Urinary bladder (tissue), 3 donors: ENCODE measurements at regions not wholly inside any gene's neighbourhood (a gene's known extent, or its start where the extent isn't known, plus 50 kb on each side); places are given as distances from the start of the nearest gene placed in this dataset.

Experiments used
- DNase-seq: peaks from one replicate; pipeline ENCODE4 v3.0.0-alpha.2; 2015; ENCODE audit errors: extremely low spot score
- H3K27ac ChIP-seq: one replicate; pipeline ENCODE4 v1.5.1; 2013; ENCODE audit warnings: low read depth, mild to moderate bottlenecking, moderate library complexity
- H3K36me3 ChIP-seq: one replicate; pipeline ENCODE4 v1.6.1; 2013; ENCODE audit warnings: mild to moderate bottlenecking, moderate library complexity; ENCODE audit not compliant: insufficient read depth
- H3K4me1 ChIP-seq: one replicate; pipeline ENCODE4 v1.6.1; 2013; ENCODE audit warnings: mild to moderate bottlenecking, moderate library complexity; ENCODE audit not compliant: insufficient read depth
- H3K4me3 ChIP-seq: one replicate; pipeline ENCODE4 v1.5.1; 2013; ENCODE audit warnings: low read depth, low read length
- WGBS: extraction: QIAGEN DNeasy Blood & Tissue Kit; methylation state at CpG from one replicate; pipeline ENCODE4 v1.1.7; 2013; 5-methylcytosine and 5-hydroxymethylcytosine counted together
- donor health status: healthy with polysubstance abuse.
- donor health status: healthy.

- H3K4me1 ChIP-seq = no peaks in the 10 kb centered on the region
- 66% methylated on average over 4 of the region's 4 CpGs for WGBS
Observed at GRCh38 chr3:104519068-104519467, 847.6 kb upstream of the ALCAM start.

GRCh38 chr3:104519468-104520227, 847.1 kb upstream of the ALCAM start:
- no peak overlapping the region for H3K4me3 ChIP-seq
- no peak overlapping the region for H3K27ac ChIP-seq
- WGBS = 31% methylated on average over 4 of the region's 4 CpGs
- no peak for DNase-seq
- no peaks in the 10 kb centered on the region for H3K36me3 ChIP-seq
- H3K4me1 ChIP-seq = no peaks in the 10 kb centered on the region

More at GRCh38 chr3:104519068-104519467, 847.6 kb upstream of the ALCAM start:
- Histone ChIP-seq H3K4me3 (no peak overlapping the region), H3K36me3 (no peaks in the 10 kb centered on the region), H3K27ac (no peak overlapping the region)
- no peak for DNase-seq

GRCh38 chr3:104520228-104520655, 846.5 kb upstream of the ALCAM start:
- 69% methylated on average over 3 of the region's 3 CpGs for whole genome bisulfite sequencing
- DNase-seq = no peak
- Histone ChIP-seq H3K27ac (no peak overlapping the region), H3K4me1 (no peaks in the 10 kb centered on the region), H3K36me3 (no peaks in the 10 kb centered on the region), H3K4me3 (no peak overlapping the region)

DNA sequence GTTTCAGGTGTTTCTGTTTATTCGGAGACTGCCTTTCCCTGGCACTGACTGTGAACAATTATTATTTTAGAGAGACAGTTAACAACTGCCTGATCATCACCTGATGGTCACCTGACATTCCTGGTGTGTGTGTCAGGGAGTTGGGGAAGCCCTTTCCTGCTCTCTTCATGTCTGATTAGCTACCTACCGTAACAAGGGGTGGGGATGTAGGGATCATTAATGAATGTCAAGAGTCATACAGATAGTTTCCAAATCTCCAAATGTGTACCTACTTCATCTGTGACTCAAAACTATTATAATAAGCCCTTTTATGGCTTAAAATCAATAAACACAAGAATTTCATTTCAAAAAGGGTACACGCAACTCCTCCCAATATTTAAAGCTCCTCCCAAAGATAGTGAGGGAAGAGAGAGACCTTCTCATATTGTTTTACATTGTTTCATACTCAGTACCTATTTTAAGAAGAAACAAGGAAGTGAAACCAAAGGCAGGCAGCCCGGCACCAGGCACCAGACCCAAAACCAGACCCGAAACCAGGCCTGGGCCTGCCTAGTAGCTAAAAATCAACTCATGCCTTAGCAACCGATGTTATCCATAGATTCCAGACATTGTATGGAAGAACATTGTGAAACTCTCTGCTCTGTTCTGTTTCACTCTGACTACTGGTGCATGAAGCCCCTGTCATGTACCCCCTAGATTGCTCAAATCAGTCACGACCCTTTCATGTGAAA, 844.9 kb upstream of the ALCAM start:
- H3K4me1 ChIP-seq = no peaks in the 10 kb centered on the region
- no peaks in the 10 kb centered on the region for H3K36me3 ChIP-seq
- 78% methylated on average over 7 of the region's 7 CpGs for WGBS
- DNase-seq = no peak
- no peak overlapping the region for H3K27ac ChIP-seq
- no peak overlapping the region for H3K4me3 ChIP-seq

GRCh38 chr3:104523136-104523535, 843.6 kb upstream of the ALCAM start:
- 74% methylated on average over 6 of the region's 6 CpGs for WGBS
- Histone ChIP-seq H3K4me1 (no peaks in the 10 kb centered on the region), H3K36me3 (no peaks in the 10 kb centered on the region), H3K27ac (no peak overlapping the region), H3K4me3 (no peak overlapping the region)
- no peak for DNase-seq

GRCh38 chr3:104526901-104527401, 839.8 kb upstream of the ALCAM start:
- no peaks in the 10 kb centered on the region for H3K36me3 ChIP-seq
- H3K4me3 ChIP-seq = no peak overlapping the region
- no peak for DNase-seq
- WGBS = 82% methylated on average over 3 of the region's 3 CpGs
- no peaks in the 10 kb centered on the region for H3K4me1 ChIP-seq
- no peak overlapping the region for H3K27ac ChIP-seq

GRCh38 chr3:104530934-104531333, 835.8 kb upstream of the ALCAM start:
- 86% methylated on average over 8 of the region's 8 CpGs for WGBS
- H3K4me1 ChIP-seq = no peaks in the 10 kb centered on the region
- H3K36me3 ChIP-seq = no peaks in the 10 kb centered on the region
- no peak overlapping the region for H3K27ac ChIP-seq
- H3K4me3 ChIP-seq = no peak overlapping the region
- DNase-seq = no peak

GRCh38 chr3:104536715-104537114, 830.0 kb upstream of the ALCAM start:
- no peak overlapping the region for H3K27ac ChIP-seq
- no peaks in the 10 kb centered on the region for H3K36me3 ChIP-seq
- no peak for DNase-seq
- H3K4me1 ChIP-seq = no peaks in the 10 kb centered on the region
- no peak overlapping the region for H3K4me3 ChIP-seq

- Histone ChIP-seq H3K4me3 (no peak overlapping the region), H3K36me3 (no peaks in the 10 kb centered on the region), H3K4me1 (no peaks in the 10 kb centered on the region), H3K27ac (no peak overlapping the region)
- WGBS = 91% methylated on average over 3 of the region's 3 CpGs
- DNase-seq = no peak
Observed at GRCh38 chr3:104537323-104537722, 829.4 kb upstream of the ALCAM start.

DNA sequence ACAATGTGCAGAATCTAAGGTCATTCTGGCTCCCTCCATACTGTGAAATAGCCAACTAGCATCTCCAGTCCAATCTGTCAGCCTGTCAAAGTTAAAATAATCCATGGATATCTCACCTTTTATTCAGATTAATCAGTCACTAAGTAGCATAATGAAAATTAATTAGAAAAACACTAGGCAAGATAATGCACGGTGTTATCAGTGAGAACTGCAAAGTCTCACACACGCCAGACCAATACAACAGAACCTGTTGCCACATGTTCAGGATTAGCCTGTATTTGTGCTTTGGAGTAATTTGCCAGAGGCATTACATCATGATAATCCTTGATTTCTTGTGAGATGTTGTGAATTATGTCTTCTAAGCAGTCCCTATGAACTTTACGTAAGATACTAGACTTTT, 820.4 kb upstream of the ALCAM start:
- no peak overlapping the region for H3K4me3 ChIP-seq
- no peak for DNase-seq
- WGBS = 67% methylated on average over 3 of the region's 3 CpGs
- H3K36me3 ChIP-seq = no peaks in the 10 kb centered on the region
- H3K27ac ChIP-seq = no peak overlapping the region
- H3K4me1 ChIP-seq = no peaks in the 10 kb centered on the region

- H3K27ac ChIP-seq = no peak overlapping the region
- H3K4me1 ChIP-seq = no peaks in the 10 kb centered on the region
- 53% methylated on average over 3 of the region's 3 CpGs for WGBS
- no peak for DNase-seq
- no peaks in the 10 kb centered on the region for H3K36me3 ChIP-seq
- H3K4me3 ChIP-seq = no peak overlapping the region
Observed at GRCh38 chr3:104547031-104547430, 819.7 kb upstream of the ALCAM start.

GRCh38 chr3:104548401-104548800, 818.3 kb upstream of the ALCAM start:
- H3K27ac ChIP-seq = no peak overlapping the region
- no peaks in the 10 kb centered on the region for H3K36me3 ChIP-seq
- DNase-seq = no peak
- WGBS = 64% methylated on average over 8 of the region's 8 CpGs
- no peak overlapping the region for H3K4me3 ChIP-seq
- H3K4me1 ChIP-seq = no peaks in the 10 kb centered on the region

GRCh38 chr3:104549099-104549714, 817.5 kb upstream of the ALCAM start:
- 32% methylated on average over 4 of the region's 4 CpGs for WGBS
- no peaks in the 10 kb centered on the region for H3K36me3 ChIP-seq
- no peak for DNase-seq
- no peaks in the 10 kb centered on the region for H3K4me1 ChIP-seq
- H3K4me3 ChIP-seq = no peak overlapping the region
- no peak overlapping the region for H3K27ac ChIP-seq

- DNase-seq = no peak
- Histone ChIP-seq H3K4me3 (no peak overlapping the region), H3K36me3 (no peaks in the 10 kb centered on the region), H3K4me1 (no peaks in the 10 kb centered on the region), H3K27ac (no peak overlapping the region)
- WGBS = 71% methylated on average over 1 of the region's 1 CpG
Observed at GRCh38 chr3:104553121-104553520, 813.6 kb upstream of the ALCAM start.
